Common myeloid progenitor, CD34-positive (primary cell): ENCODE measurements at regions not wholly inside any gene's neighbourhood (a gene's known extent, or its start where the extent isn't known, plus 50 kb on each side); places are given as distances from the start of the nearest gene placed in this dataset.

Experiments used
- CTCF ChIA-PET: fragments of 350-600 bp; sonication (Branson Sonifier 250); formaldehyde crosslinking; loops from one replicate; lab custom pipeline; 2021; ENCODE audit warnings: antibody characterized with exemption; lab: Charles Lee
- POLR2A ChIA-PET: fragments of 350-600 bp; sonication (Branson Sonifier 250); formaldehyde crosslinking; loops from one replicate; lab custom pipeline; 2021; ENCODE audit warnings: antibody characterized with exemption; lab: Charles Lee
- DNase-seq, 3 donors: peaks; one replicate each; pipeline versions ENCODE4 v3.0.0 to v3.0.0-alpha.2; 2013
- H3K27ac ChIP-seq, 2 experiments: 1 replicate in 1 of 2; 2 replicates in 1 of 2; pipeline ENCODE4 v1.7.0; 2013; ENCODE audit warnings: inconsistent platforms in 2 of 2, low read length in 2 of 2, mild to moderate bottlenecking in 2 of 2, low read depth in 1 of 2, moderate library complexity in 1 of 2; ENCODE audit not compliant: severe bottlenecking in 2 of 2, insufficient read depth in 1 of 2, poor library complexity in 1 of 2
- H3K27me3 ChIP-seq, 5 experiments: replicated peaks in 2 of 5; 1 replicate in 3 of 5; 2 replicates in 2 of 5; pipeline versions ENCODE4 v1.6.1 to v1.7.0; 2013; ENCODE audit warnings: low read length in 4 of 5, mild to moderate bottlenecking in 2 of 5, moderate library complexity in 2 of 5, inconsistent platforms in 1 of 5; ENCODE audit not compliant: insufficient read depth in 5 of 5, control insufficient read depth in 4 of 5
- H3K36me3 ChIP-seq, 4 experiments: 1 replicate in 2 of 4; 2 replicates in 2 of 4; pipeline versions ENCODE4 v1.6.1 to v1.7.0; 2013; ENCODE audit warnings: low read length in 3 of 4, control low read depth in 1 of 4, mild to moderate bottlenecking in 1 of 4; ENCODE audit not compliant: control insufficient read depth in 4 of 4, insufficient read depth in 4 of 4
- H3K4me1 ChIP-seq, 4 experiments: 1 replicate in 3 of 4; 2 replicates in 1 of 4; pipeline versions ENCODE4 v1.6.1 to v1.7.1; 2013; ENCODE audit warnings: low read length in 3 of 4, mild to moderate bottlenecking in 3 of 4, control low read depth in 1 of 4, inconsistent platforms in 1 of 4, moderate library complexity in 1 of 4; ENCODE audit not compliant: control insufficient read depth in 4 of 4, insufficient read depth in 4 of 4; ENCODE audit errors: control extremely low read depth in 1 of 4
- H3K4me3 ChIP-seq, 7 experiments: 1 replicate in 4 of 7; 2 replicates in 3 of 7; pipeline versions ENCODE4 v1.5.1 to v1.7.0; 2013; ENCODE audit warnings: mild to moderate bottlenecking in 7 of 7, low read length in 6 of 7, moderate library complexity in 6 of 7, inconsistent platforms in 2 of 7, low read depth in 2 of 7, control low read depth in 1 of 7; ENCODE audit not compliant: insufficient read depth in 4 of 7, control insufficient read depth in 1 of 7; ENCODE audit errors: extremely low read depth in 1 of 7
- H3K9me3 ChIP-seq, 5 experiments: 1 replicate in 4 of 5; 2 replicates in 1 of 5; pipeline versions ENCODE4 v1.6.1 to v1.7.1; 2013; ENCODE audit warnings: low read length in 4 of 5, mild to moderate bottlenecking in 2 of 5, inconsistent platforms in 1 of 5, low read depth in 1 of 5, moderate library complexity in 1 of 5; ENCODE audit not compliant: control insufficient read depth in 4 of 5, insufficient read depth in 2 of 5; ENCODE audit errors: control extremely low read depth in 1 of 5
- WGBS: methylation state at CpG from one replicate; pipeline ENCODE4 v1.1.5; 2013; ENCODE audit not compliant: insufficient coverage; 5-methylcytosine and 5-hydroxymethylcytosine counted together

DNA sequence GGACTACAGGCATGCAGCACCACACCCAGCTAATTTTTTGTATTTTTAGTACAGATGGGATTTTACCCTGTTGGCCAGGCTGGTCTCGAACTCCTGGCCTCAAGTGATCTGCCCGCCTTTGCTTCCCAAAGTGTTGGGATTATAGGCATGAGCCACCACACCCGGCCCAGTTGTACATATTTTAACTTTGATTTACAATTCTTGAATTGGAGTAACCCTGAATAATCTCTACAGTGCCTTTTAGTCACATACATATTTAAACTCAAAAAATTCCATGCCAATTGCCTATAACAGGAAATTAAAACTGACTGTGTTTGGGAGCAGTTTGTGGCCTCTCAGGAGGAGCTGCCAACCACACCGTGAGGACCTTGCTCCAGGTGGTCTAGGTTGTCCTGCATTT lies 199.8 kb upstream of the PDE10A start:
- Histone ChIP-seq H3K36me3 (no peaks in the 10 kb centered on the region), H3K9me3 (peaks cover 0 to 12% (median 6%) of the 10 kb centered on the region in 5 experiments), H3K4me3 (no peak overlapping the region), H3K4me1 (no peaks in the 10 kb centered on the region), H3K27me3 (peaks cover 0 to 31% (median 9%) of the 10 kb centered on the region in 5 experiments), H3K27ac (no peak overlapping the region)
- POLR2A ChIA-PET, result no interaction called here
- no peak for DNase-seq
- 92% methylated on average over 3 of the region's 4 CpGs for WGBS
- CTCF ChIA-PET, result interaction anchor here (1.0 kb wide), 1 partner anchor 12 kb away, joined by 3 read pairs; no protein-coding TSS in a partner anchor

DNA sequence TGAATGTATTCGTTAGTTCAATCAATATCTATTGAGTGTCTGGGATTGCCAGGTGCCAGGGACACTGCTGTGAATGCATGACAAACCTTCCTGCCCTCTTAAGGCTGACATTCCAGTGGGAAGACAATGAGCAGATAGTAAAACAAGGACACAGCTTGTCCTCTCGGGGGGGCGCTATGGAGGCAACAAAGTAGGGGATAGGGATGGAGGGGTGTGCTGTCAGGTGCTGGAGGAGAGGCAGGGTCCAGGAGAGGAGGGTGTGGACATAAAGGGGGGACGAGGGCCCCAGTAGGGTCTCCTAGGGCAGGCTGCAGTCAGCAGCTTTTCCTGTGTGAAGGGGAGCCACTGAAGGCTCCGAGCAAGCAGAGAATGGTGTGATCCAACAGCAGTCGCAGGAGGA lies 198.2 kb upstream of the PDE10A start:
- Histone ChIP-seq H3K27ac (no peak overlapping the region), H3K4me1 (no peaks in the 10 kb centered on the region), H3K36me3 (no peaks in the 10 kb centered on the region), H3K9me3 (peaks cover 0 to 6% (median 0%) of the 10 kb centered on the region in 5 experiments), H3K27me3 (peaks cover 6 to 47% (median 14%) of the 10 kb centered on the region in 5 experiments), H3K4me3 (no peak overlapping the region)
- ChIA-PET CTCF (no interaction called here), POLR2A (no interaction called here)
- no peak for DNase-seq
- 66% methylated on average over 6 of the region's 6 CpGs for WGBS

- no peak overlapping the region for H3K27ac ChIP-seq
- WGBS, result no CpG with 5 or more reads among the region's 1 CpG
- no peaks in the 10 kb centered on the region for H3K9me3 ChIP-seq
- no peaks in the 10 kb centered on the region for H3K36me3 ChIP-seq
- ChIA-PET CTCF (interaction anchor here (1.0 to 2.9 kb wide), 4 partner anchors 8 to 420 kb away, joined by 3 to 12 read pairs (median 3); no protein-coding TSS in a partner anchor), POLR2A (no interaction called here)
- peaks cover 7 to 71% (median 23%) of the 10 kb centered on the region in 5 experiments for H3K27me3 ChIP-seq
- H3K4me1 ChIP-seq, result no peaks in the 10 kb centered on the region
- DNase-seq, result no peak
- no peak overlapping the region for H3K4me3 ChIP-seq
Measured at GRCh38 chr6:165858586-165858985, 195.5 kb upstream of the PDE10A start.

GRCh38 chr6:165855856-165856255 lies 192.8 kb upstream of the PDE10A start:
- WGBS, result 76% methylated on average over 4 of the region's 5 CpGs
- ChIA-PET CTCF (interaction anchor here (1.1 kb wide), 1 partner anchor 9 kb away, joined by 3 read pairs; no protein-coding TSS in a partner anchor), POLR2A (no interaction called here)
- Histone ChIP-seq H3K9me3 (no peaks in the 10 kb centered on the region), H3K4me3 (no peak overlapping the region), H3K4me1 (no peaks in the 10 kb centered on the region), H3K27me3 (peaks cover 17 to 89% (median 39%) of the 10 kb centered on the region in 5 experiments), H3K36me3 (no peaks in the 10 kb centered on the region), H3K27ac (no peak overlapping the region)
- DNase-seq, result no peak

DNA sequence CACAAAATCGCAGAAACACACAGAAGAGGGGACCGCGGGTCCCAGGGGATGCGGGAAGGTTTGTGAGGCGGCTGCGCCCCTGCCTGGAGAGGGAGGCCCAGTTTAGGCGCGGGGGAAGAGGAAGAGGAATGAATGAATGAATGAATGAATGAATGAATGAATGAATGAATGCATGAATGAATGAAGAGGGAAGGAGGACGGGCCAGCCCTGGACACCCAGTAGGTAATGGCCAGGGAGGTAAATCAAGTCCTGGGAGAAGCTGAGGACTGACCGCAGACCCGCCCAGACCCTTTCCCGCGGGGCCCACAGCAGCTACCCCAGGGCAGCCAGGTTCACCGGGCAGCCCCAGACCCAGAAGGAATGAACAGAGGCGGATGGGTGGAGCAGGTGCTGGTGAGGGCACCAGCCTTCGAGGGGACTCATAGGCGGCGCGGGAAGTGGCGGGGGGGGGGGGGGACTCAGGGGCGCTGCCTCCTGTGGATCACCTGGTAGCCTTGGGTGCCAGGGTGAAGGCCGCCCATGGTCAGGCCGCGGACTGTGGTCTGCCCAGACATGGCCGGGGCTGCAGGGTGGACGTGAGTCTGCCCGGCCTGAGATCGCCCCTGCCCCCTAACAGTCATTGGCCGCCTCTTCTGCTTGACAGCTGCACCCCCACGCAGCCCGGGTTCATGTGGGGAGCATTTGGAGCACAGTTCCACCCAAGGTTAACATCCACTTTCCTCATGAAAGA lies 192.0 kb upstream of the PDE10A start:
- H3K27me3 ChIP-seq, result peaks cover 12 to 90% (median 41%) of the 10 kb centered on the region in 5 experiments
- no peaks in the 10 kb centered on the region for H3K9me3 ChIP-seq
- no peaks in the 10 kb centered on the region for H3K4me1 ChIP-seq
- no peaks in the 10 kb centered on the region for H3K36me3 ChIP-seq
- 70% methylated on average over 29 of the region's 31 CpGs for WGBS
- no peak overlapping the region for H3K4me3 ChIP-seq
- ChIA-PET POLR2A (no interaction called here), CTCF (no interaction called here)
- no peak overlapping the region for H3K27ac ChIP-seq
- DNase-seq, result no peak

GRCh38 chr6:165854061-165854862 lies 191.2 kb upstream of the PDE10A start:
- CTCF ChIA-PET, result no interaction called here
- no peak for DNase-seq
- Histone ChIP-seq H3K27ac (no peak overlapping the region), H3K9me3 (no peaks in the 10 kb centered on the region), H3K36me3 (no peaks in the 10 kb centered on the region), H3K4me3 (no peak overlapping the region), H3K4me1 (no peaks in the 10 kb centered on the region), H3K27me3 (peaks cover 12 to 95% (median 47%) of the 10 kb centered on the region in 5 experiments)
- POLR2A ChIA-PET, result no interaction called here
- WGBS, result 9% methylated on average over 60 of the region's 67 CpGs

DNA sequence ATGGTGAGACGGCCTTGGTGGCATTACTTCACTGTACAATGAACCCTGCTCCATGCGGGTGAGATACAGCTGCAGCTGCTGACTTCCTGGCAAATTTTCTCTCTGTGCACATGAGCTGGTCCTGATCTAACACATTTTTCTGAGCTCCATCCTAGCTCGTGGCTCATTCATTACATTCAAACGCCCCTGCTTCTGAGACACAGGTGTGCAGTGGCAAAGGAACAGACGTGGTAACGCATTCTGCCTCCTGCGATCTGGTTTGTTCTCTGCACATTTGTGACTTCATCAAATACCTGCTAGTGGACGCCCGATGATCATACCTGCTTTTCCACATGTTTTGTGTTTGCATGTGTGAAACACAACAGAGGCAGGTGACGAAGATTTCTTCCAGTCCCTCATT lies 189.6 kb upstream of the PDE10A start:
- H3K4me3 ChIP-seq, result no peak overlapping the region
- peaks cover 11 to 97% (median 50%) of the 10 kb centered on the region in 5 experiments for H3K27me3 ChIP-seq
- ChIA-PET POLR2A (no interaction called here), CTCF (interaction anchor here (3.9 kb wide), 1 partner anchor 412 kb away, joined by 23 read pairs; no protein-coding TSS in a partner anchor)
- H3K27ac ChIP-seq, result no peak overlapping the region
- 69% methylated on average over 10 of the region's 10 CpGs for WGBS
- no peaks in the 10 kb centered on the region for H3K36me3 ChIP-seq
- no peaks in the 10 kb centered on the region for H3K4me1 ChIP-seq
- DNase-seq, result no peak
- no peaks in the 10 kb centered on the region for H3K9me3 ChIP-seq
